HUES48 (cell line): ENCODE measurements at regions not wholly inside any gene's neighbourhood (a gene's known extent, or its start where the extent isn't known, plus 50 kb on each side); places are given as distances from the start of the nearest gene placed in this dataset.

Source experiments
- H3K27ac ChIP-seq: one replicate; pipeline ENCODE4 v1.7.0; 2013; ENCODE audit warnings: low read depth, low read length, inconsistent platforms
- H3K27me3 ChIP-seq: 2 replicates; pipeline ENCODE4 v1.6.1; 2013; ENCODE audit warnings: mild to moderate bottlenecking, low read length; ENCODE audit not compliant: control insufficient read depth, insufficient read depth
- H3K36me3 ChIP-seq: 2 replicates; pipeline ENCODE4 v1.6.1; 2013; ENCODE audit warnings: low read length; ENCODE audit not compliant: control insufficient read depth, insufficient read depth
- H3K4me1 ChIP-seq: 2 replicates; pipeline ENCODE4 v1.6.1; 2013; ENCODE audit warnings: mild to moderate bottlenecking, low read length; ENCODE audit not compliant: control insufficient read depth, insufficient read depth
- H3K4me3 ChIP-seq: 2 replicates; pipeline ENCODE4 v1.5.1; 2013; ENCODE audit warnings: mild to moderate bottlenecking, low read depth, low read length
- H3K9ac ChIP-seq: 2 replicates; pipeline ENCODE4 v1.6.1; 2013; ENCODE audit warnings: mild to moderate bottlenecking, low read depth, low read length, moderate library complexity
- H3K9me3 ChIP-seq: 2 replicates; pipeline ENCODE4 v1.6.1; 2013; ENCODE audit warnings: low read length; ENCODE audit not compliant: control insufficient read depth, insufficient read depth

DNA sequence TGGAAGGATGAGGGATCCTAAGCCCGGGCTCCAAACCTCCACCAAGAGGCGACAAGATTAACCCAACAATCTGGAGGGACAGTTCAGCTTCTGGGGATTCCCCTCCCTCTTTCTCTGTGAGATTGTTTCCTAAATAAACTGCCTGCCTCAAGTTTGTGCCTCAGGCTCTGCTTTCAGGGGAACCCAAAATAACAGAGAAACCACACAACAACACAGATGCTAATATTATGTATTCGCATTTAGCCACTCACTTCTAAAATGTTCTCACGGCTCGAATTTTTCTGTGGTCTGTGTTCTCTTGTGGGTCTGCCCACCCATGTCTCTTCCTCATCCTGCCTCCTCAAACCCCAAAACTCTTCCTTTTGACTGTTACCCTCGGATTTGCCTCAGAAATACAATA is 1381.1 kb upstream of the SLC10A2 start:
- no peak overlapping the region for H3K9ac ChIP-seq
- H3K4me3 ChIP-seq, result no peak overlapping the region
- H3K27ac ChIP-seq, result no peak overlapping the region
- peaks cover 6% of the 10 kb centered on the region; the same call in 1 of the 2 replicates for H3K4me1 ChIP-seq
- H3K9me3 ChIP-seq, result no peaks in the 10 kb centered on the region
- no peaks in the 10 kb centered on the region for H3K27me3 ChIP-seq
- H3K36me3 ChIP-seq, result no peaks in the 10 kb centered on the region

DNA sequence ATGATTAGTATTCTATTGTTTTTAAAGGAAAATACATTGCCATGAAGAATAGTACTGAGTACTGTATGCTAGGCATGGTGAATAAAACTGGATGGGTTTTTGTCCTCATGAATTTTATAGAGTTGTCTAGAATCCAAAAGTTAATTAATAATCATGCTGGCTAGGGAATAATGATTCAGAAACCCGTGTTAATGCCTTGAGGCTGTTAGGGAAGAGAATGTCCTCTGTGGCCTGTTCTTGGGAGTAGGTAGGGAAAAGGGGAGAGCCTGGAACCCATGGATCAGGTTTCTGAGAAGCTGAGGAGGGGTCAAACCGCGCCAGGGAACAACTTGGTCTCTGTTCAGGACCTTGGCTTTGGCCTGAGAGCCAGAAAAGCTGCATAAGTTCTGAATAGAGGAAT is 1376.3 kb upstream of the SLC10A2 start:
- peaks cover 6% of the 10 kb centered on the region; the same call in 1 of the 2 replicates for H3K4me1 ChIP-seq

DNA sequence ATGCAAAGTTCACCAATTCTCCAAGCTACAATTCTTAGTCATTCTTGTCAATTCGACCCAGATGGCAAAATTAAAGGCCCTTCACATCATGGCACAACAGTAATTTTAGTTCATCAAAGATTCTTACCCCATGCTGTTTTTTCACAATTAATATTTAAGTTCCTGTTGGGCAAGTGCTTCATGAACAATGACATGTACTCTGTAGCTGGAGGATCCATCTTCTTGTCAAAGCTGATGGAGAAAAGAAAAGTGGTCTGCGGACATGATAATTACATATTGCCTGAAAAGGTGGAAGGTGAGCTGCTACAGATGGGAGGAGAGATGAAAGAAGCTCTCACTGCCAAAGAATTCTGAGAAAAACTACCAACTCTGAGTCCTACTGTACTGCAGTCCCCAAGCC is 1370.3 kb upstream of the SLC10A2 start:
- no peak overlapping the region for H3K27ac ChIP-seq
- no peaks in the 10 kb centered on the region for H3K9me3 ChIP-seq
- no peak overlapping the region for H3K4me3 ChIP-seq
- H3K36me3 ChIP-seq, result no peaks in the 10 kb centered on the region
- no peak overlapping the region for H3K9ac ChIP-seq
- H3K4me1 ChIP-seq, result no peaks in the 10 kb centered on the region
- H3K27me3 ChIP-seq, result no peaks in the 10 kb centered on the region

More for the DNA sequence above, 1376.3 kb upstream of the SLC10A2 start:
- Histone ChIP-seq H3K9ac (no peak overlapping the region), H3K9me3 (no peaks in the 10 kb centered on the region), H3K4me3 (no peak overlapping the region), H3K27me3 (no peaks in the 10 kb centered on the region), H3K27ac (no peak overlapping the region), H3K36me3 (no peaks in the 10 kb centered on the region)

DNA sequence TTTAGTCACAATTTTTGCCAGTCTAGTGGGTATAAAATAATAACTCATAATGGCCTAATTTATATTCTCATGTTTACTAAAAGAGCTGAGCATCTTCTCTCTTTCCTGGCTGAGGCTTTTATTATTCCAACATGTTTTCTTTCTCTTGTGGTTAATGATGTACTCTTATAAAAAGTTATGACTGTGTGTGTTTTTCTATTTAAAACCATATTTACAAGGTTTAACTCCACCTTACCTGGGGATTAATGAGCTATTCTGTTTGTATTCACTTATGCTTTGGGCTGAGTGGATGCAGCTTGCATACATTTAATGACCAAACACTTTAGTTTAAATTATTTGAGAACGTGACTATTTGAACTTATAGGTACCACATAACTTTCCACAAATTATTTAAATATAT is 1365.7 kb upstream of the SLC10A2 start:
- Histone ChIP-seq H3K9me3 (no peaks in the 10 kb centered on the region), H3K27ac (no peak overlapping the region), H3K4me1 (no peaks in the 10 kb centered on the region), H3K27me3 (no peaks in the 10 kb centered on the region), H3K4me3 (no peak overlapping the region), H3K36me3 (no peaks in the 10 kb centered on the region), H3K9ac (no peak overlapping the region)

DNA sequence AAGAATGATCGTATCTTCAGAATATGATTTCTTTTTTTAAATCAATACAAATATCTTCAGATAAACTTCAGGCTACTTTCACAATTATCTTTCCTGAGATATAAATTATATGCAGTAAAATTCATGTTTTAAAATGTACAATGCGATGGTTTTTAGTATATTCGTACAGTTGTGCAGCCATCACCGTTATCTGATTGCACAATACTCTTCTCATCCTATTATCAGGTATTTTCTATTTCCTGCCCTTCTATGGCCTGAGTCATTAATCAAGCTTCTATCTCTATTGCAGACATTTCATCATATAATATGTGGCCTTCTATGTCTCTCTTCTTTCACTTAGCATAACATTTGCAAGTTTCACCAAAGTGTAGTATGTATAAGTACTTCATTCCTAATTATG is 1360.2 kb upstream of the SLC10A2 start:
- H3K9ac ChIP-seq, result no peak overlapping the region
- no peaks in the 10 kb centered on the region for H3K27me3 ChIP-seq
- H3K4me1 ChIP-seq, result no peaks in the 10 kb centered on the region
- H3K9me3 ChIP-seq, result no peaks in the 10 kb centered on the region
- no peaks in the 10 kb centered on the region for H3K36me3 ChIP-seq
- no peak overlapping the region for H3K27ac ChIP-seq
- H3K4me3 ChIP-seq, result no peak overlapping the region

DNA sequence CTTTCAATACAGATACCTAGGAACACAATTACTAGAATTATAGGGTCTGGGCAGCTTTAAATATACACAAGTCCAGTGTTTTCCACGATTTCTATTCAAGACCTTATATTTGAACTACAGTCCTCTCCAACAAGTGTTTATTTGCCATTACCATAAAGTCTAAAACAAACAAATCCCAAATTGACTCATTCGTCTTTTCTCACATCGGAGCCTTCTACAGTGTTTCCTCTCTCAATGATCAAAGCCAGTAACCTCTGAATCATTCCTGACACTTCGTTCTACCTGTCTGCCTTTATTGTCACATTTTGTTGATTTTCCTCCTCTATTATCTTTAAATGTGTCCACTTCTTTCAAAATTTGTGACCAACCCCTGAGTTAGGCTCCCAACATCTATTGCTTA is 1356.5 kb upstream of the SLC10A2 start:
- H3K9me3 ChIP-seq, result no peaks in the 10 kb centered on the region
- H3K27me3 ChIP-seq, result no peaks in the 10 kb centered on the region
- H3K36me3 ChIP-seq, result no peaks in the 10 kb centered on the region
- no peak overlapping the region for H3K27ac ChIP-seq
- H3K4me1 ChIP-seq, result no peaks in the 10 kb centered on the region
- H3K9ac ChIP-seq, result no peak overlapping the region
- H3K4me3 ChIP-seq, result no peak overlapping the region

DNA sequence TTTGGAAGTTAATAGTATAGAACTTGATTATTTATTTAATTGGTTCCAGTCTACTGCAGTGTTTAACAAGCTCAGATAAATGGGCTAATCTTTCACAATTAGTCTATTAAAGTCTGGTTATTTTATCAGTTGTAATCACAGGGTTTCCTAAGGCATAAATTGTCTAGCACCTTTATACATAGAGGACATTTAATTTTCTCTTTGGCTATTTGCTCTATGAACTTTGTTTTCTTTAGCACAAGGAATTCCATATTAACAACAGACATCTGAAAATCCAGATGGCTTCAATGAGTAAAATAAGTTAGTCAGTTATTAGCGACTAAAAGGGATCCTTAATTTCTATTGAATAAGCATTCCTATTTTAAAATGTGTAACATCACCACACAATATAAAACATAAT is 1350.8 kb upstream of the SLC10A2 start:
- no peak overlapping the region for H3K27ac ChIP-seq
- H3K9ac ChIP-seq, result no peak overlapping the region
- no peaks in the 10 kb centered on the region for H3K4me1 ChIP-seq
- no peaks in the 10 kb centered on the region for H3K27me3 ChIP-seq
- no peak overlapping the region for H3K4me3 ChIP-seq
- no peaks in the 10 kb centered on the region for H3K36me3 ChIP-seq
- no peaks in the 10 kb centered on the region for H3K9me3 ChIP-seq

DNA sequence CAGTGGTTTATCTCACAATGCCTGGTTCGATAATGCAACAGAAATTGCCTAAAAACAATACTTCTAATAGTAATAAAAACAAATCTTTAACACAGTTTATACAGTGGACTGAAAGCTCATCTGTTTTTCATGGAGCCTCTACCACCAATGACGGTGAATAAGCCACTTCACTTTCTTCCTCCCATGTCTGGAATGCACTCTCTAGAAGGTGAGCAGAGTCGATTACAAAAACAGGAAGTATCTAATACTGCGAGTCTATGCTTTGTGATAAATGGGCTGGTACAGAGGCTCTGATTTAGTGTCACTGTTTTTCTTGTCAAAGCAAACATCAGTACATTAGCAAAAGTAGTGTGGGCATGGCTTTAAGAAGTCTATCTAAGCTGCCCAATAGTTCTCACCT is 1348.6 kb upstream of the SLC10A2 start:
- no peak overlapping the region for H3K4me3 ChIP-seq

DNA sequence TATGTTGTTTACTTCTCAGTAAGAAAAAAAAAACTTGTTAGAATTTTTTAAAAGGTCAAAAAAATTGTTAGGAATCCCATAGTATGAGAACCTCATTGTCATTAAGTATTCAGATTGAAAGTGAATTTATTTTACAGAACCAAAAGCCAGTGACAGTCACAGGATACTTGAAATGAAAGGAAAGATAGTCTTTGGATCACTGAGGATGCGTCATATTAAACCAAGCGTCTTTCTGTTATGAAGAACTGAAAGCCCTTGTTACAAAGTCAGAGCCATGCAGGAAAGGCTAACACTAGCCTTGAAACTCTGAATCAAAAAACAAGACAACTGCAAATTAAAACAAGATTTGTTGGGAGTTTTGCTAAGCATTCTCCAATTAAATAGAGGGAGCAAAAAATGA is 1348.0 kb upstream of the SLC10A2 start:
- Histone ChIP-seq H3K9me3 (no peaks in the 10 kb centered on the region), H3K9ac (no peak overlapping the region), H3K27ac (no peak overlapping the region), H3K36me3 (no peaks in the 10 kb centered on the region), H3K27me3 (no peaks in the 10 kb centered on the region), H3K4me1 (no peaks in the 10 kb centered on the region), H3K4me3 (no peak overlapping the region)

More for the DNA sequence above, 1348.6 kb upstream of the SLC10A2 start:
- H3K9me3 ChIP-seq, result no peaks in the 10 kb centered on the region
- H3K4me1 ChIP-seq, result no peaks in the 10 kb centered on the region
- H3K27ac ChIP-seq, result no peak overlapping the region
- no peaks in the 10 kb centered on the region for H3K27me3 ChIP-seq
- H3K9ac ChIP-seq, result no peak overlapping the region
- no peaks in the 10 kb centered on the region for H3K36me3 ChIP-seq

DNA sequence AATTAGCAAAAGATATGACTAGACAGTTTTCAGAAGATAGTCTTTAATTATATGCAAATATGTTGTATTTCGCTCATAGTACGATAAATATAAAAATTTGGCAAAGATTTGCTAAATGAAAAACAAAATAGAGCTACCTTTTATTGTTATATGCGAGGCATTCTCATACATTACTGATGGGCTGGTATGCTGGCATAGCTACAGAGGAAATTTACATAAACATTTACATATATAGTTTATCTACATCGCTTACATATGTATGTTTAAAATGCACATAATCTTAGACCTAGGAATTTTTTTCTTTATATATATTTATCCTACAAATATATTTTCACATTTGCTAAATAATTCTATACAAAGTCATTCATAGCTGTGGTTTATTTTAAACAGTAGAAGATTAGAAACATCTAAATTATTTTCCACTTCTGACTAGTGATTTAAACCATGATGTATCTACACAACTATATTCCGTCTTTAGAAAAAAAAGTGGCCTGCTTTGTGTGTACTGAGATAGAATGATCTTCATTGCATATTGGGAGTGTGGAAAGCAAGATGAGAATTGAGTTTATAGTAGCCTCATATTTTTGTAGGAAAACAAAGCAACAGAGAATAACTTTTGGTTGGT is 1345.0 kb upstream of the SLC10A2 start:
- Histone ChIP-seq H3K9ac (no peak overlapping the region), H3K36me3 (no peaks in the 10 kb centered on the region), H3K4me3 (no peak overlapping the region), H3K9me3 (no peaks in the 10 kb centered on the region), H3K27ac (no peak overlapping the region), H3K27me3 (no peaks in the 10 kb centered on the region), H3K4me1 (no peaks in the 10 kb centered on the region)

DNA sequence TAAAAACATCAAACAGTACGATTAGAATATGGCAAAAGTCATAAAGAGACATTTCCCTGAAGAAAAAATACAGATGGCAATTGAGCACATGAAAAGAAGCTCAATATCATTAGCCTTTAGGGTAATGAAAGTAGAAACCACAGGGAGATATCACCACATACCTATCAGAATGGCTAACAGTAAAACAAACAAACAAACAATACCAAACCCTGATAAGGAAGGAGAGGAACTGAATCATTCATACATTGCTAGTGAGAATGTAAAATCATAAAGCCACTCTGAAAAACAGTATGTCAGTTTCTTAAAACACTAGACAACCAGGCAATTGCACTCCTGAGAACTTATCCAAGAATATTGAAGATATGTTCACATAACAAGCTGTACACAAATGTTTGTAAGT is 1342.5 kb upstream of the SLC10A2 start:
- H3K4me3 ChIP-seq, result no peak overlapping the region
- no peaks in the 10 kb centered on the region for H3K27me3 ChIP-seq
- H3K9me3 ChIP-seq, result no peaks in the 10 kb centered on the region
- H3K36me3 ChIP-seq, result no peaks in the 10 kb centered on the region
- H3K27ac ChIP-seq, result no peak overlapping the region
- H3K4me1 ChIP-seq, result no peaks in the 10 kb centered on the region
- H3K9ac ChIP-seq, result no peak overlapping the region

DNA sequence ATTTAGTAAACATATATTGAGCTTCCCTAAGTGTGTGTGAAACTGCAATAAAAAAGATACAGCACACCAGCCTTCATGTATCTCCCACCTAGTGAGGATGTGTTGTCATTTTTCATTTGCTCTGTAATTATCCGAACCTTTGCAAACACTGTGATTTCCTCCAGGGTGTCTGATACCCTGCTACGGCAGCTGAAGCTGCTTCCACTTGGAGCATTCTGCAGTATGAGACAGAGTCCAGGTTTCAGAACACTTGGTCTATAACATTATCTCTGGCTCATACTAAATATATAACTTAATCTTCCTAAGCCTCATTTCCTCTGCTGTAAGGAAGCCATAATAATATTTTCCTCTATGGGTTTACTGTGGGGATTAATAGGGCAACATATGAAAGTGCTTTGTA is 1338.1 kb upstream of the SLC10A2 start:
- H3K9ac ChIP-seq, result no peak overlapping the region
- H3K36me3 ChIP-seq, result no peaks in the 10 kb centered on the region
- no peak overlapping the region for H3K27ac ChIP-seq
- H3K4me3 ChIP-seq, result no peak overlapping the region
- H3K27me3 ChIP-seq, result no peaks in the 10 kb centered on the region
- H3K9me3 ChIP-seq, result no peaks in the 10 kb centered on the region
- no peaks in the 10 kb centered on the region for H3K4me1 ChIP-seq
